ENCODE measurements at regions not wholly inside any gene's neighbourhood (a gene's known extent, or its start where the extent isn't known, plus 50 kb on each side); places are given as distances from the start of the nearest gene placed in this dataset.

DNA sequence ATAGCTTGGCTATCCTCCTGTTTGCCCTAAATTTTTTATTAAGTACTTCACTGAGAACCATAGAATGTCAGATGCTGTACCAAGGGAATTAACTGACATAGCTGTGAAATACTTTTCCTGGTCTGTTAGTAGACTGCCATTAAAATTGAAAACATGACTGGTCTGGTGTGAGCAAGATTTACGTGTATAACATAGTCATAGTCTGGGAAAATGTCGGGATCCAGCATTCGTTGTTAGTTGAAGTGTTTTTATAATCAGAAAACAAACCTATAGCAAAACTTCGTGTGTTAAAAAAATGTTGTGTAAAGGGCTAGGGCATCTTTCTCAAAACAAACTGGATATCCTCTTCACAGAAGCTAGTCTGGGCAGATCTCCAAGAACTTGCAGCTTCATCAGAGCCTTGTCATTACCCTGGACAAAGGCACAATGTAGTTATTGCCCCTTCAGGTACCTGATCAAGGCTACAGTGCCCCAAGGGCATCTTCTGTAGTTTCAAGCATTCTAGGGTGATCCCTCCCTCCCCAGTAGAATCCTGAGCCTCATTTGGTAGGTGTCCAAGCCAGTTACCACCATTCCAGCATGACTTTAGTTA is 454.2 kb upstream of the SGCD start:
- TF ChIP-seq MXD4 (CRISPR knock-in tag; IDR thresholded peaks at IDR 0.05; ENCODE audit: borderline replicate concordance): no peak
- TF ChIP-seq E2F1 (CRISPR knock-in tag; IDR thresholded peaks at IDR 0.05): no peak
- TF ChIP-seq, protein P1, sequence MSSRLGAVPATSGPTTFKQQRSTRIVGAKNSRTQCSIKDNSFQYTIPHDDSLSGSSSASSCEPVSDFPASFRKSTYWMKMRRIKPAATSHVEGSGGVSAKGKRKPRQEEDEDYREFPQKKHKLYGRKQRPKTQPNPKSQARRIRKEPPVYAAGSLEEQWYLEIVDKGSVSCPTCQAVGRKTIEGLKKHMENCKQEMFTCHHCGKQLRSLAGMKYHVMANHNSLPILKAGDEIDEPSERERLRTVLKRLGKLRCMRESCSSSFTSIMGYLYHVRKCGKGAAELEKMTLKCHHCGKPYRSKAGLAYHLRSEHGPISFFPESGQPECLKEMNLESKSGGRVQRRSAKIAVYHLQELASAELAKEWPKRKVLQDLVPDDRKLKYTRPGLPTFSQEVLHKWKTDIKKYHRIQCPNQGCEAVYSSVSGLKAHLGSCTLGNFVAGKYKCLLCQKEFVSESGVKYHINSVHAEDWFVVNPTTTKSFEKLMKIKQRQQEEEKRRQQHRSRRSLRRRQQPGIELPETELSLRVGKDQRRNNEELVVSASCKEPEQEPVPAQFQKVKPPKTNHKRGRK (CRISPR knock-in tag; IDR thresholded peaks at IDR 0.05; ENCODE audit: borderline replicate concordance): no peak
- no peak for TF ChIP-seq GRHL2 (CRISPR knock-in tag; IDR thresholded peaks at IDR 0.05; ENCODE audit: insufficient replicate concordance, severe bottlenecking)
- no peak for TF ChIP-seq SOX15 (CRISPR knock-in tag; IDR thresholded peaks at IDR 0.05)
- TF ChIP-seq EMX1 (CRISPR knock-in tag; IDR thresholded peaks at IDR 0.05): no peak
- TF ChIP-seq GTF2I (CRISPR knock-in tag; conservative IDR thresholded peaks at IDR 0.05): no peak
- TF ChIP-seq ZNF396 (CRISPR knock-in tag; IDR thresholded peaks at IDR 0.05; ENCODE audit: borderline replicate concordance): no peak
- TF ChIP-seq OVOL2 (CRISPR knock-in tag; IDR thresholded peaks at IDR 0.05; ENCODE audit: borderline replicate concordance): no peak
- no peak for TF ChIP-seq ZNF232 (CRISPR knock-in tag; IDR thresholded peaks at IDR 0.05)
- H3K4me3 Mint-ChIP-seq: no peak overlapping the region
- H3K9me3 Mint-ChIP-seq: no peaks in the 10 kb centered on the region
- no peak for DNase-seq (ENCODE audit: low spot score)
- CTCF ChIA-PET: no interaction called here
- ATAC-seq: no peak
- H3K27me3 Mint-ChIP-seq (ENCODE audit: low read depth): no peaks in the 10 kb centered on the region
- POLR2A ChIA-PET: no interaction called here
- H3K4me1 Mint-ChIP-seq: no peaks in the 10 kb centered on the region
- H3K36me3 Mint-ChIP-seq: no peaks in the 10 kb centered on the region
- H3K27ac Mint-ChIP-seq: no peak overlapping the region

- ChIA-PET CTCF (no interaction called here), POLR2A (no interaction called here)
- H3K27ac Mint-ChIP-seq: no peak overlapping the region
- no peaks in the 10 kb centered on the region for H3K4me1 Mint-ChIP-seq
- no peaks in the 10 kb centered on the region for H3K27me3 Mint-ChIP-seq (ENCODE audit: low read depth)
- no peak overlapping the region for H3K4me3 Mint-ChIP-seq
- no peak for TF ChIP-seq GTF2I (CRISPR knock-in tag; conservative IDR thresholded peaks at IDR 0.05)
- TF ChIP-seq, protein P2, sequence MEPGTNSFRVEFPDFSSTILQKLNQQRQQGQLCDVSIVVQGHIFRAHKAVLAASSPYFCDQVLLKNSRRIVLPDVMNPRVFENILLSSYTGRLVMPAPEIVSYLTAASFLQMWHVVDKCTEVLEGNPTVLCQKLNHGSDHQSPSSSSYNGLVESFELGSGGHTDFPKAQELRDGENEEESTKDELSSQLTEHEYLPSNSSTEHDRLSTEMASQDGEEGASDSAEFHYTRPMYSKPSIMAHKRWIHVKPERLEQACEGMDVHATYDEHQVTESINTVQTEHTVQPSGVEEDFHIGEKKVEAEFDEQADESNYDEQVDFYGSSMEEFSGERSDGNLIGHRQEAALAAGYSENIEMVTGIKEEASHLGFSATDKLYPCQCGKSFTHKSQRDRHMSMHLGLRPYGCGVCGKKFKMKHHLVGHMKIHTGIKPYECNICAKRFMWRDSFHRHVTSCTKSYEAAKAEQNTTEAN (CRISPR knock-in tag; IDR thresholded peaks at IDR 0.05): no peak
- DNase-seq (ENCODE audit: low spot score): no peak
- H3K36me3 Mint-ChIP-seq: no peaks in the 10 kb centered on the region
- H3K9me3 Mint-ChIP-seq: no peaks in the 10 kb centered on the region
- ATAC-seq: no peak
Measured at GRCh38 chr5:155878991-155879575, 447.9 kb upstream of the SGCD start.

- ATAC-seq: no peak
- H3K36me3 Mint-ChIP-seq: no peaks in the 10 kb centered on the region
- H3K27ac Mint-ChIP-seq: no peak overlapping the region
- DNase-seq (ENCODE audit: low spot score): no peak
- H3K9me3 Mint-ChIP-seq: no peaks in the 10 kb centered on the region
- H3K4me3 Mint-ChIP-seq: no peak overlapping the region
- H3K27me3 Mint-ChIP-seq (ENCODE audit: low read depth): no peaks in the 10 kb centered on the region
- CTCF ChIA-PET: no interaction called here
- H3K4me1 Mint-ChIP-seq: no peaks in the 10 kb centered on the region
- POLR2A ChIA-PET: no interaction called here
- TF ChIP-seq, protein P2 (CRISPR knock-in tag; IDR thresholded peaks at IDR 0.05): no peak
- TF ChIP-seq, protein P3, sequence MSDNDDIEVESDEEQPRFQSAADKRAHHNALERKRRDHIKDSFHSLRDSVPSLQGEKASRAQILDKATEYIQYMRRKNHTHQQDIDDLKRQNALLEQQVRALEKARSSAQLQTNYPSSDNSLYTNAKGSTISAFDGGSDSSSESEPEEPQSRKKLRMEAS (CRISPR knock-in tag; IDR thresholded peaks at IDR 0.05): no peak
- TF ChIP-seq HMGXB4 (CRISPR knock-in tag; IDR thresholded peaks at IDR 0.05) (no peak), ZNF317 (CRISPR knock-in tag; IDR thresholded peaks at IDR 0.05; ENCODE audit: borderline replicate concordance, low read depth) (no peak), RELA (CRISPR knock-in tag; IDR thresholded peaks at IDR 0.05; ENCODE audit: borderline replicate concordance) (no peak), GABPB1 (CRISPR knock-in tag; IDR thresholded peaks at IDR 0.05) (no peak), AFF4 (CRISPR knock-in tag; IDR thresholded peaks at IDR 0.05; ENCODE audit: borderline replicate concordance) (no peak), ZBTB21 (CRISPR knock-in tag; IDR thresholded peaks at IDR 0.05; ENCODE audit: borderline replicate concordance) (no peak)
Measured at GRCh38 chr5:155884041-155884440, 442.9 kb upstream of the SGCD start.
